Glutamatergic neuron (in vitro differentiated cells): ENCODE measurements at regions not wholly inside any gene's neighbourhood (a gene's known extent, or its start where the extent isn't known, plus 50 kb on each side); places are given as distances from the start of the nearest gene placed in this dataset.

Source experiments
- DNase-seq: peaks from one replicate; pipeline ENCODE4 v3.0.0; 2022
- H3K27ac Mint-ChIP-seq: one replicate; pipeline ENCODE4 v1.8.0; 2020; ENCODE audit warnings: mild to moderate bottlenecking, mixed read lengths, inconsistent platforms; ENCODE audit not compliant: unreplicated experiment
- H3K27me3 Mint-ChIP-seq: one replicate; pipeline ENCODE4 v1.8.0; 2020; ENCODE audit warnings: mild to moderate bottlenecking, moderate library complexity, mixed read lengths, inconsistent platforms; ENCODE audit not compliant: unreplicated experiment
- H3K36me3 Mint-ChIP-seq: one replicate; pipeline ENCODE4 v1.8.0; 2020; ENCODE audit warnings: mild to moderate bottlenecking, mixed read lengths, inconsistent platforms; ENCODE audit not compliant: unreplicated experiment
- H3K4me1 Mint-ChIP-seq: one replicate; pipeline ENCODE4 v1.8.0; 2020; ENCODE audit warnings: mild to moderate bottlenecking, low read depth, mixed read lengths, inconsistent platforms; ENCODE audit not compliant: unreplicated experiment
- H3K4me3 Mint-ChIP-seq: one replicate; pipeline ENCODE4 v1.8.0; 2020; ENCODE audit warnings: mild to moderate bottlenecking, mixed read lengths, inconsistent platforms; ENCODE audit not compliant: unreplicated experiment
- H3K9me3 Mint-ChIP-seq: one replicate; pipeline ENCODE4 v1.8.0; 2020; ENCODE audit warnings: mild to moderate bottlenecking, moderate library complexity, mixed read lengths, inconsistent platforms; ENCODE audit not compliant: unreplicated experiment
- TF ChIP-seq, protein P1 (sequence below): fragments of 200-600 bp; sonication (generic); IDR thresholded peaks from one replicate; pipeline ENCODE4 v1.5.0; 2021; ENCODE audit not compliant: partially characterized antibody, unreplicated experiment

DNA sequence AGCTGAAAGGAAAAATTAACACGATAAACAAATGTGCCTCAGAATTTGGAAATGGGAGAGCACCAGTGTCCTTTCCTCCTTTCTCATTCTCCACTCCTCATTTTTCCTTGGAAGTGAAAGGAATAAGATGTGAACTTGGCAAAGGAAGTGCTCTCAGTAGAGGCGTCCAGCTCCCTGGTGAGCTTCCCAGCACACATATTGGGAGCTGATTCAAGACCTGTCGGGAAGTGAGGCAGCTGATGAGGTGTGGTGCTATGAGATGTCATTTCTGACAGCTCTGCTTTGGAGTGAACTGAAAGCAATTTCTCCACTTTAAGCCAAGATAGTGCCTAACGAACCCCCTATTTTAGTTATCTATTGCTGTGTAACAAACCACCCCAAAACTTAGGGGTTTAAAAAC lies 238.5 kb upstream of the IRX3 start:
- TF ChIP-seq, protein P1, sequence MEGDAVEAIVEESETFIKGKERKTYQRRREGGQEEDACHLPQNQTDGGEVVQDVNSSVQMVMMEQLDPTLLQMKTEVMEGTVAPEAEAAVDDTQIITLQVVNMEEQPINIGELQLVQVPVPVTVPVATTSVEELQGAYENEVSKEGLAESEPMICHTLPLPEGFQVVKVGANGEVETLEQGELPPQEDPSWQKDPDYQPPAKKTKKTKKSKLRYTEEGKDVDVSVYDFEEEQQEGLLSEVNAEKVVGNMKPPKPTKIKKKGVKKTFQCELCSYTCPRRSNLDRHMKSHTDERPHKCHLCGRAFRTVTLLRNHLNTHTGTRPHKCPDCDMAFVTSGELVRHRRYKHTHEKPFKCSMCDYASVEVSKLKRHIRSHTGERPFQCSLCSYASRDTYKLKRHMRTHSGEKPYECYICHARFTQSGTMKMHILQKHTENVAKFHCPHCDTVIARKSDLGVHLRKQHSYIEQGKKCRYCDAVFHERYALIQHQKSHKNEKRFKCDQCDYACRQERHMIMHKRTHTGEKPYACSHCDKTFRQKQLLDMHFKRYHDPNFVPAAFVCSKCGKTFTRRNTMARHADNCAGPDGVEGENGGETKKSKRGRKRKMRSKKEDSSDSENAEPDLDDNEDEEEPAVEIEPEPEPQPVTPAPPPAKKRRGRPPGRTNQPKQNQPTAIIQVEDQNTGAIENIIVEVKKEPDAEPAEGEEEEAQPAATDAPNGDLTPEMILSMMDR: no peak
- Mint-ChIP-seq H3K36me3 (peaks cover 5% of the 10 kb centered on the region), H3K4me3 (no peak overlapping the region)

DNA sequence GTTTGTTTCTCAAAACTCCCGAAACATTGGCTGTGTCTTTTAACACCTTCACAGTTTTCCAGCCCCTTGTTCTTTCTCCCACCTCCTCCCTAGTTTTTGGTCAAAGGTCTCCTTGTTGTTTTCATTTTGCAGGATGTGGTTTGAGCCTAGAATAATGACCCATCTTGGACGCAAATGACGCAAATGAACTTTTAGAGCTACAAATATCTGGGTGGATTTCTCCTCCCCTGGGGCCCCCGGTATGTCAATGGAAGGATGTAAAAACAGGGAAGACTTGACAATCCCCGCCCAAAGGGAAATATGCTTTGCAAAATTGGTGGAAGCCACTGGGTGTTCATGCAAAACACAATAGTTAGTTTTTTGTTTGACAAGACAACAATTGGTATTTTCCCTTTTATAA lies 236.0 kb upstream of the IRX3 start:
- TF ChIP-seq, protein P1: no peak
- H3K27ac Mint-ChIP-seq: no peak overlapping the region
- H3K27me3 Mint-ChIP-seq: no peaks in the 10 kb centered on the region
- peaks cover 5% of the 10 kb centered on the region for H3K36me3 Mint-ChIP-seq
- H3K4me1 Mint-ChIP-seq: peaks cover 2% of the 10 kb centered on the region
- H3K4me3 Mint-ChIP-seq: no peak overlapping the region
- H3K9me3 Mint-ChIP-seq: peaks cover 3% of the 10 kb centered on the region
- no peak for DNase-seq

More for the DNA sequence above, 238.5 kb upstream of the IRX3 start:
- Mint-ChIP-seq H3K4me1 (peaks cover 2% of the 10 kb centered on the region), H3K9me3 (peaks cover 3% of the 10 kb centered on the region), H3K27me3 (no peaks in the 10 kb centered on the region), H3K27ac (no peak overlapping the region)
- no peak for DNase-seq

DNA sequence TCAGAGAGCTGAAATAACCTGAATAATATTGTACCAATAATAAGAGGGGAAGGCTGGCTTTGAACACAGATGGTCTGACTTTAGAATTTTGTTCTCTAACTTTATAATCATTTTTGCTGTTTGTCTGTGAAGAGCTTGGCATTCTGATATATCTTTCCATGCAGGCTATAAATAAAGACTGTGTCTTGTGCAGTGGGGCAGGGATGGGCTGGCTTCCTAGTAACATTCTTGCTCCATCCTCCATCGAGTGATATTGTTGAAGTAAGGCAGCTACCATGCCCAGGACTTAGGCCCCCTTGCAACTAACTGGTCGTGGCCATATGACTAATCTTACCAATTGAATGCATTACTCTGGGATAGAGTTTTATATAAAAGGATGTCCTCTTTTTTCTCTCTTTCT lies 234.7 kb upstream of the IRX3 start:
- no peak overlapping the region for H3K4me3 Mint-ChIP-seq
- peaks cover 5% of the 10 kb centered on the region for H3K36me3 Mint-ChIP-seq
- peaks cover 2% of the 10 kb centered on the region for H3K4me1 Mint-ChIP-seq
- TF ChIP-seq, protein P1: no peak
- no peak for DNase-seq
- H3K27me3 Mint-ChIP-seq: no peaks in the 10 kb centered on the region
- peaks cover 5% of the 10 kb centered on the region for H3K9me3 Mint-ChIP-seq
- H3K27ac Mint-ChIP-seq: no peak overlapping the region

DNA sequence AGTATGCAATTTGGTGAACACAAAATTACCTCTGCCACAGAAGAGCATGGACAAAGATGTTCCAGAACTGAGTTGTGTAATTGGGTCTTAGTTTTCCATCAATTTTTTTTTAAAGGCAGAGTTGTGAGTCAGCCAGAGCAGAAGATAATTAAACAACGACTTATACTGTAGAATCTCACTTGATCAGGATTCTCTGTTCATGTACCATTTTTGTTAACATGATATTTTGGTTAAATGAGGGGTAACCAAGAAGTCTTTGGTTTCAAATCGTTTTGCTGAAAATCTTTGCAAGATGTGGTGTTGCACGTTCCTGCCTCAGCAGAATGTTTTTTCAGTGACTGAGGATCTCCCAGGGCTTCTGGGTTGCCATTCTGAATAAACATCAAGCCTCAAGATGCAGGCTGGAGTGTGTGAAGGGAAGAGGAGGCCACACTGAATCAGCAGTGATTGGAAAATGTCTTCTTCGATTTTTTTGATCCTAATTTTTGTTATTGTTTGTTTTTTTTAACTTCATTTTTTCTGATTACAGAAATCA lies 232.6 kb upstream of the IRX3 start:
- H3K36me3 Mint-ChIP-seq: no peaks in the 10 kb centered on the region
- no peak for DNase-seq
- H3K27ac Mint-ChIP-seq: no peak overlapping the region
- TF ChIP-seq, protein P1: no peak
- H3K9me3 Mint-ChIP-seq: peaks cover 6% of the 10 kb centered on the region
- H3K4me3 Mint-ChIP-seq: no peak overlapping the region
- H3K4me1 Mint-ChIP-seq: peaks cover 4% of the 10 kb centered on the region
- H3K27me3 Mint-ChIP-seq: no peaks in the 10 kb centered on the region

DNA sequence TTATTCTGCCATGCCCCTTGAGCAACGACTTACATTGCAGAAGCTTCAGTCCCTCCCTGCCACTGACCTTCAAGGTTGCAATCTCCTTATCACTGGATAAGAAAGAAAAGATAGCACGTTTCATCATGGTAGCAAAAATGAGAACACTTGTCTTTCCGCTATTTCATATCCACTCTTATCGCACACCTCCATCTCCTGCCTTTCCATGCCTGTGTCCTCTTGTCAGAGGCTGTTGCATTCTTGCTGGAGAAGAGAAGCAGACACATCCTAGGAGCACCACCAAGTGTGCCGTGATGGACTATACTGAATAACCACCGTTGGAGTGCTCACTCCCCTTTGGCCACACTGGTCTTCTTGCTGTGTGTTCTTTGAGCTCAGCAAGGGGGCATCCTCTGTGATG lies 230.6 kb upstream of the IRX3 start:
- Mint-ChIP-seq H3K4me1 (peaks cover 22% of the 10 kb centered on the region), H3K27ac (no peak overlapping the region), H3K27me3 (peaks cover 6% of the 10 kb centered on the region), H3K9me3 (peaks cover 14% of the 10 kb centered on the region), H3K36me3 (no peaks in the 10 kb centered on the region), H3K4me3 (no peak overlapping the region)
- TF ChIP-seq, protein P1: no peak
- no peak for DNase-seq
